Fibroblast of upper back skin (primary cell): ENCODE measurements at regions not wholly inside any gene's neighbourhood (a gene's known extent, or its start where the extent isn't known, plus 50 kb on each side); places are given as distances from the start of the nearest gene placed in this dataset.
A peak's percentile ranks its signal among the peaks of the same experiment; 100 is the strongest.

Experiments
- DNase-seq: peaks from one replicate; pipeline ENCODE4 v3.0.0-alpha.2; 2013

- no peak for DNase-seq
These were observed 54.6 kb downstream of the ARL4A start for GRCh38 chr7:12741951-12742575.

- no peak for DNase-seq
These were observed 58.8 kb downstream of the ARL4A start for GRCh38 chr7:12746211-12746610.

DNA sequence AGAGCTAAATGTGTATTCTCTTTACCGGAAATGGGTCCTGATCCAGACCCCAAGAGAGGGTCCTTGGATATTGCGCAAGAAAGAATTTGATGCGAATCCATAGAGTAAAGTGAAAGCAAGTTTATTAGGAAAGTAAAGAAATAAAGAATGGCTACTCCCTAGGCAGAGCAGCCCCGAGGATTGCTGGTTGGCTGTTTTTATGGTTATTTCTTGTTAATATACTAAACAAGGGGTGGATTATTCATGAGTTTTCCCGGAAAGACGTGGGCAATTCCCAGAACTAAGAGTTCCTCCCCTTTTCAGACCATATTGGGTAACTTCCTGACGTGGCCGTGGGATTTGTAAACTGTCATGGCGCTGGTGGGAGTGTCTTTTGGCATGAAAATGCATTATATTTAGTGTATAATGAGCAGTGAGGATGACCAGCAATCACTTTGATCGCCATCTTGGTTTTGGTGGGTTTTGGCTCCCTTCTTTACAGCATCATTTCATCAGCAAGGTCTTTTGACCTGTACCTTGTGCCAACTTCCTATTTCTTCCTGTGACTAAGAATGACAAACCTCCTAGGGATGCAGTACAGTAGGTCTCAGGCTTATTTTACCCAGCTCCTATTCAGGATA is 60.4 kb downstream of the ARL4A start:
- DNase-seq = no peak

GRCh38 chr7:12749069-12749468 is 61.6 kb downstream of the ARL4A start:
- DNase-seq = no peak

DNA sequence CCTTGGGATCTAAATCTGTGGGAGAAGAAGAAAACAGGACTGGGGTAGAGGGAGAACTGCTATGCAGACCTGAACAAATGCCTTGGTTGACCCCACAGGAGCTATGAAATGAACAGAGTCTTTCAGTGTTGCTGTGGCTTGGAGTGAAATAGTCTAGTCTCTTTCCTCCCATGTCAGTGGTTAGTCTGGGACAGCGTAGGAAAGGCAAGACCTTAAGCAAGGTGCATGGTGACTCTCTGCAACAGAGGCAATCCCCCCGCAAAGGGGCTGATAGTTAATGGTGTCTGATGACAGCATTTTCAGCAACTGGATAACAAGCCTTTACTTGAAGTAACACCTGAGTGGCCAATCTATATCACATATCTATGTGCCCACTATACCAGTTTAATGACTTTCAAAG is 62.3 kb downstream of the ARL4A start:
- no peak for DNase-seq

DNA sequence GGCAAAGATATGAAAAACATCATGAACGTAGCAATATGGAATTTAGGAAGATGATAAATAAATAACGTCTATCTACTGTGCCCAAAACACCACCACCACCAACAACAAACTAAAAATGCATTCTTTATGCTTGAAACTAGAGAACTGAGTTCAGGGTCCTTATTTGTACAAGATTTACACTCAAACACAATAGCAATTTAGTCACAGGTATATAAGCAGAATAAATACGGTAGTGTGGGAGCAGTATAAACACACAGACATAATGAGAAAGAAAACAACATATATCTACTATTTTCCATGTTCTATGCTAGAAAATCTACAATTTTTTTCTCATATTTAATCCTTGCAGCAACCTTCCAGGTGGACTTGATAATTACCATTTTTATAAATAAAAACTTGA is 64.3 kb downstream of the ARL4A start:
- no peak for DNase-seq

DNA sequence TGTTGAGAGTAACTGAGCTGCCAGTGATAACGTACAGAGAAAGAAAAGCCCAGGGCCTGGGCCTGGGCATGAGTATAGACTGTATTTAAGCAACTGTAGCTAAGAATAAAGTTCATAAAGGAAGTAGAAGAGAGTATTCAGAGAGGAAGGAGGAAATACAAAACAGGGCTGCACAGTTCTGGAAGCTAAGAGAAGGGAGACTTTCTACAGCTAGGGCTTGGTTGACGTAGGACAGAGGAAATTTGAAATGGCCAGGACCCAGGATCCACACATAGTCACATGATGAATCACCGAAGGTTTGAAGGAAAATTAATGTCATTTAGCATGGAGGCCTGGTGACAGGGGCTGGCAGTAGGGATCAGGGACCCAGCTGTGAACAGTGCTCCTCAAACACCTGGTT is 66.7 kb downstream of the ARL4A start:
- peak; percentile 20 for DNase-seq

- peak; percentile 64 for DNase-seq
These were observed 69.4 kb downstream of the ARL4A start for GRCh38 chr7:12756821-12757220.

GRCh38 chr7:12757443-12757842 is 70.0 kb downstream of the ARL4A start:
- peak; percentile 93 for DNase-seq

GRCh38 chr7:12759151-12759550 is 71.7 kb downstream of the ARL4A start:
- no peak for DNase-seq

- no peak for DNase-seq
These were observed 73.7 kb downstream of the ARL4A start for GRCh38 chr7:12761111-12761510.

- DNase-seq = no peak
These were observed 74.3 kb downstream of the ARL4A start for GRCh38 chr7:12761691-12762090.

DNA sequence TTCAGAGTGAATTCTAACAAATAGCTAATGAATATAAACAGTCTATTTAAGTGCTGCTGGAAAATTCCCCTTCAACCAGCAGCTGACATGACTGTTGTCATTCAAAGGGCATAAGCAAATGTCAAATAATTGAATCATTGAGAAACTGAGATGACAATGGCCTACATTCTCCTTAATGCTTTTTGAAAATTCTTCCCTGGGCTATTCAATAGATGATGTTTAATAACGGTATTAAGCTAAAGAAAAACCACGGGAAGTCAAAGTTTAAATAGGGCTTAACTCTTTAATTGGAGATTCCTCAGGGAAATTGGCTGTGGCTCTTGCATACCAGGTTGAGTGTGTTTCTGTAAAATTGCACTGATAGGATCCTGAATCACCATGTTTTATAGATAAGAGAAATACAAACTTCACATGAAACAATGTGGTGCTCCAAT is 77.0 kb downstream of the ARL4A start:
- no peak for DNase-seq

GRCh38 chr7:12765431-12766100 is 78.1 kb downstream of the ARL4A start:
- DNase-seq = peak; percentile 25

- DNase-seq = no peak
These were observed 79.0 kb downstream of the ARL4A start for GRCh38 chr7:12766416-12766815.

GRCh38 chr7:12768948-12769347 is 81.5 kb downstream of the ARL4A start:
- DNase-seq = no peak

DNA sequence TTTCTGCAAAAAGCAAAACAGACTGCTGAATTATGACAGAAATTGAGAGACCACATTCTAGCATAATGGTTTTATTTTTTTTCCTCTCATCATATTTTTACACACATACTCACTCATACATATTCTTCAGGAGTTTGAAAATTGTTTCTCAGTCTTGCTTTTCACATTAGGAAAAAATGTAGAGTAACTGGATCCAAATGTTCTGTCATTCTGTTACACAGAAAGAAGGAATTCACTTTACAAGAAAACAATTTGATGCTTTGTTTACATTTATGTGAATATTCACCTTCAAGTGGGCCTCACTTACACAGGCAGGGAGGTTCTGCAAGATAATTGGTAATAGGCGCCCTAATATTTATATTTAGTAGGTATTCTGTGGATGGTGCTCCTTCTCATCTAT is 82.0 kb downstream of the ARL4A start:
- peak; percentile 31 for DNase-seq

GRCh38 chr7:12770227-12770975 is 83.0 kb downstream of the ARL4A start:
- peak; percentile 60 for DNase-seq

DNA sequence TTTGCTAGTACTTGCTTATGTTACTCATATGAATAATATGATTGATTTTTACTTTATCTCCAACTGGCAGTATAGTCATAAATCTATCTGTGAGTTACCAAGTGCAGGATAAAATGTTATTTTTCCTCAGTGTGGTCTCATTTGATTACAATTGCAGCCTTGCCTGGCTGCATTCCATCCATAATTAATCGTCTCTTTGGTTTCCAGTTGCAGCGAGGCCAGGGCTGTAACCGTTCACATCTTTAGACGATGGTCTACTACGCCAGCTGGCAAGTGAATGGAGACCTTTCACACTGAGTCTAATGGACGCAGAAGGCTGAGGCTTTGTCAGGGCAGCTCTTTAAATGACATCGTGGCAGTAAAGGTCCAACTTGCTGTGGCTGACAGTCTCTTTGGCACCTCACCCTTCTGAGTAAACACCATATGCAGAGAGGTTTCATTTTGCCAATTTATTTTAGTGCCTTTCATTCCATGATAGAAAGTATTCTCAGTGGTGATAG is 84.0 kb downstream of the ARL4A start:
- DNase-seq = peak; percentile 78

DNA sequence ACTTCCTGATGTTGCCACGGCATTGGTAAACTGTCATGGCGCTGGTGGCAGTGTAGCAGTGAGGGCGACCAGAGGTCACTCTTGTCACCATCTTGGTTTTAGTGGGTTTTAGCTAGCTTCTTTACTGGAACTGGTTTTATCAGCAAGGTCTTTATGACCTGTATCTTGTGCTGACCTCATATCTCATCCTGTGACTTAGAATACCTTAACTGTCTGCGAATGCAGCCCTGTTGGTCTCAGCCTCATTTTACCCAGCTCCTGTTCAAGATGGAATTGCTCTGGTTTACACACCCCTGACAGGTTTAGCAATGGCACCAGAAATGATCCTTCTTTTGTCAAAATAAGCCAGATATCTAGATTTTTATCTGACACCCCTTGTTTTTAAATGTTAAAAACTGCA is 85.3 kb downstream of the ARL4A start:
- no peak for DNase-seq

GRCh38 chr7:12777257-12777656 is 89.8 kb downstream of the ARL4A start:
- DNase-seq = no peak

GRCh38 chr7:12779947-12780346 is 92.5 kb downstream of the ARL4A start:
- DNase-seq = no peak

GRCh38 chr7:12783421-12784095 is 96.1 kb downstream of the ARL4A start:
- DNase-seq = peak; percentile 61
